Esophagus muscularis mucosa (tissue), 4 donors: ENCODE measurements at regions not wholly inside any gene's neighbourhood (a gene's known extent, or its start where the extent isn't known, plus 50 kb on each side); places are given as distances from the start of the nearest gene placed in this dataset.

Source experiments
- DNase-seq: peaks from one replicate; pipeline ENCODE4 v3.0.0-alpha.2; 2017; ENCODE audit errors: extremely low spot score
- H3K27ac ChIP-seq, 4 donors: fragments of 200-600 bp; sonication (generic); replicated peaks in 1 of 4; 1 replicate in 3 of 4; 2 replicates in 1 of 4; pipeline ENCODE4 v1.5.1; 2016 to 2019; ENCODE audit warnings: mild to moderate bottlenecking in 1 of 4
- H3K27me3 ChIP-seq, 4 donors: fragments of 200-600 bp; sonication (generic); one replicate each; pipeline versions ENCODE4 v1.5.1 to v1.6.0; 2016 to 2019
- H3K36me3 ChIP-seq, 4 donors: fragments of 200-600 bp; sonication (generic); one replicate each; pipeline ENCODE4 v1.5.1; 2016 to 2019
- H3K4me1 ChIP-seq, 4 donors: fragments of 200-600 bp; sonication (generic); one replicate each; pipeline ENCODE4 v1.5.1; 2016 to 2019
- H3K4me3 ChIP-seq, 4 donors: fragments of 200-600 bp; sonication (generic); 1 replicate in 2 of 4; 2 replicates in 2 of 4; pipeline ENCODE4 v1.5.1; 2016 to 2019; ENCODE audit warnings: mild to moderate bottlenecking in 4 of 4, moderate library complexity in 1 of 4
- H3K9me3 ChIP-seq, 4 donors: fragments of 200-600 bp; sonication (generic); 1 replicate in 3 of 4; 2 replicates in 1 of 4; pipeline ENCODE4 v1.5.1; 2016 to 2019
- EP300 ChIP-seq: sonication (generic); formaldehyde crosslinking; IDR thresholded peaks from one replicate; pipeline ENCODE4 v1.6.1; 2017; ENCODE audit warnings: antibody characterized with exemption
- POLR2A ChIP-seq: fragments of 450-650 bp; IDR thresholded peaks from one replicate; pipeline ENCODE4 v1.6.1; 2017; ENCODE audit warnings: antibody characterized with exemption, moderate library complexity, mild to moderate bottlenecking, low read depth
- POLR2AphosphoS5 ChIP-seq, 2 donors: sonication (generic); formaldehyde crosslinking; IDR thresholded peaks; one replicate each; pipeline ENCODE4 v1.6.1; 2017; ENCODE audit warnings: antibody characterized with exemption in 2 of 2
- WGBS: methylation state at CpG from one replicate; pipeline ENCODE4 v1.1.5; 2018; 5-methylcytosine and 5-hydroxymethylcytosine counted together
- intact Hi-C: fragments of 100-400 bp; cut with DNase I; formaldehyde crosslinking; loops from one replicate; pipeline ENCODE4 v1.15.1; 2023
- TF ChIP-seq, protein P1 (sequence below), 3 experiments: fragments of 200-600 bp in 2 of 3; fragments of 450-650 bp in 1 of 3; sonication (generic) in 2 of 3; IDR thresholded peaks; one replicate each; pipeline ENCODE4 v1.5.1; 2017 to 2019; ENCODE audit warnings: antibody characterized with exemption in 3 of 3, mild to moderate bottlenecking in 2 of 3, moderate library complexity in 1 of 3

DNA sequence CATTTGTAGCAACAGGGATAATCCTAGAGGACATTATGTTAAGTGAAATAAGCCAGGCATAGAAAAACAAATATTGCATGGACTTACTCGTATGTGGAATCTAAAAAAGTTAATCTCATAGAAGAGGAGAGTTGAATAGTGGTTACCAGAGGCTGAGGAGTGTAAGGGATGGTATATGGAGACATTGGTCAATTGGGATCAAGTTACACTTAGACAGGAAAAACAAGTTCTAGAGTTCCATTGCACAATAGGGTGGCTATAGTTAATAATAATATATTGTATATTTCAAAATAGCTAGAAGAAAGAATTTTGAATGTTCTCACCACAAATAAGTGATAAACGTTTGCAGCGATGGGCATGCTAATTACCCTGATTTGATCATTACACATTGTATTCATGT lies 354.6 kb downstream of the SEC16B start:
- peaks cover 0 to 1% (median under 1%) of the 10 kb centered on the region in 4 donors for H3K4me1 ChIP-seq
- 85% methylated on average over 3 of the region's 3 CpGs for WGBS

DNA sequence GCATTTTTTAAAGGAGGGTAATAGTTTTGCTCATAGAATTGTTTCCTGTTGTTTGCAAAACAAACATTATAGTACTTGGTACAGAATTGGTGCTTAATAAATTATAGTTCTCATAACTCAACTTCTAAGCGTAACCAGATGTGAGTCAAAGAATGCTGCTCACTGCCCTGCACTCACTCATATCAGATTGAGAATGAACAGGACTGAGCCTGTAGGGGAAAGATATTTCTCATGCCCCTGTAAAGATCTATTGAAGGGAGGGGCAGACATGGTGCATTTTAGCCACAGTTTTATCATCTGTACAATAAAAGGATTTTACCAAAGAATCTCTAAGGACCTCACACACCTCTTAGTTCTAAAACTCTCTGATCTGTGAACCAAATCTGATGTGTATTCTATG lies 358.5 kb downstream of the SEC16B start:
- Histone ChIP-seq H3K4me1 (no peaks in the 10 kb centered on the region), H3K27me3 (no peaks in the 10 kb centered on the region), H3K36me3 (no peaks in the 10 kb centered on the region), H3K27ac (no peak overlapping the region), H3K4me3 (no peak overlapping the region), H3K9me3 (no peaks in the 10 kb centered on the region)
- TF ChIP-seq EP300 (no peak), POLR2AphosphoS5 (IDR thresholded peaks at IDR 0.05) (no peak), POLR2A (no peak)
- TF ChIP-seq, protein P1, sequence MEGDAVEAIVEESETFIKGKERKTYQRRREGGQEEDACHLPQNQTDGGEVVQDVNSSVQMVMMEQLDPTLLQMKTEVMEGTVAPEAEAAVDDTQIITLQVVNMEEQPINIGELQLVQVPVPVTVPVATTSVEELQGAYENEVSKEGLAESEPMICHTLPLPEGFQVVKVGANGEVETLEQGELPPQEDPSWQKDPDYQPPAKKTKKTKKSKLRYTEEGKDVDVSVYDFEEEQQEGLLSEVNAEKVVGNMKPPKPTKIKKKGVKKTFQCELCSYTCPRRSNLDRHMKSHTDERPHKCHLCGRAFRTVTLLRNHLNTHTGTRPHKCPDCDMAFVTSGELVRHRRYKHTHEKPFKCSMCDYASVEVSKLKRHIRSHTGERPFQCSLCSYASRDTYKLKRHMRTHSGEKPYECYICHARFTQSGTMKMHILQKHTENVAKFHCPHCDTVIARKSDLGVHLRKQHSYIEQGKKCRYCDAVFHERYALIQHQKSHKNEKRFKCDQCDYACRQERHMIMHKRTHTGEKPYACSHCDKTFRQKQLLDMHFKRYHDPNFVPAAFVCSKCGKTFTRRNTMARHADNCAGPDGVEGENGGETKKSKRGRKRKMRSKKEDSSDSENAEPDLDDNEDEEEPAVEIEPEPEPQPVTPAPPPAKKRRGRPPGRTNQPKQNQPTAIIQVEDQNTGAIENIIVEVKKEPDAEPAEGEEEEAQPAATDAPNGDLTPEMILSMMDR (IDR thresholded peaks at IDR 0.05): no peak
- WGBS: 83% methylated on average over 1 of the region's 1 CpG
- DNase-seq: no peak
- intact Hi-C loops: no loop called here

More for the DNA sequence above, 354.6 kb downstream of the SEC16B start:
- no peak for DNase-seq
- H3K27ac ChIP-seq: no peak overlapping the region
- no peaks in the 10 kb centered on the region for H3K9me3 ChIP-seq
- no peaks in the 10 kb centered on the region for H3K27me3 ChIP-seq
- intact Hi-C loops: no loop called here
- no peaks in the 10 kb centered on the region for H3K36me3 ChIP-seq
- TF ChIP-seq, protein P1 (IDR thresholded peaks at IDR 0.05): no peak
- no peak for TF ChIP-seq POLR2AphosphoS5 (IDR thresholded peaks at IDR 0.05)
- no peak for TF ChIP-seq EP300
- no peak for TF ChIP-seq POLR2A
- H3K4me3 ChIP-seq: no peak overlapping the region

DNA sequence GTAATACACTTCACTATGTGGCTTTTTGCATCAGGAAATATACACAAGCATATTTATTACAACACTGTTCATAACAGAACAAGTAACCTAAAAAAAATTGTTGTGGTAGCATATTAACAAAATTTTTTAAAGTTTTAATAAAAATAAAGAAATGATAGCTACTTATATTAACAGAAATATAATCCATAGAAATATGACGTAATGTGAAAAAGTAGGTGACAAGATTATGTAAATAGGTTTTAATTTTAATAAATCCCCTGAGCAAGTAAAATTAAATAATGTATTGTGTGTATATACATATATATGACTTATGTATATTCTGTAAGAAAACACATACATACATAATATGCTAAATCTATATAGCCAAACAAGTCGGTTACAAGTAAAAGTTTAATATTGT lies 359.9 kb downstream of the SEC16B start:
- TF ChIP-seq, protein P1 (IDR thresholded peaks at IDR 0.05): no peak
- TF ChIP-seq POLR2AphosphoS5 (IDR thresholded peaks at IDR 0.05) (no peak), POLR2A (no peak), EP300 (no peak)
- no peaks in the 10 kb centered on the region for H3K36me3 ChIP-seq
- H3K27ac ChIP-seq: no peak overlapping the region
- intact Hi-C loops: no loop called here
- no peaks in the 10 kb centered on the region for H3K9me3 ChIP-seq
- no peak overlapping the region for H3K4me3 ChIP-seq
- no peak for DNase-seq
- H3K27me3 ChIP-seq: no peaks in the 10 kb centered on the region
- WGBS: 84% methylated on average over 2 of the region's 2 CpGs
- H3K4me1 ChIP-seq: no peaks in the 10 kb centered on the region

GRCh38 chr1:177600936-177601335 lies 368.9 kb downstream of the SEC16B start:
- no peak for TF ChIP-seq EP300
- TF ChIP-seq, protein P1 (IDR thresholded peaks at IDR 0.05): no peak
- no peak for TF ChIP-seq POLR2A
- no peak for TF ChIP-seq POLR2AphosphoS5 (IDR thresholded peaks at IDR 0.05)
- Histone ChIP-seq H3K4me3 (no peak overlapping the region), H3K27me3 (no peaks in the 10 kb centered on the region), H3K9me3 (no peaks in the 10 kb centered on the region), H3K27ac (no peak overlapping the region), H3K4me1 (no peaks in the 10 kb centered on the region), H3K36me3 (no peaks in the 10 kb centered on the region)
- peak; percentile 66 for DNase-seq
- WGBS: 73% methylated on average over 1 of the region's 1 CpG
- intact Hi-C loops: no loop called here

DNA sequence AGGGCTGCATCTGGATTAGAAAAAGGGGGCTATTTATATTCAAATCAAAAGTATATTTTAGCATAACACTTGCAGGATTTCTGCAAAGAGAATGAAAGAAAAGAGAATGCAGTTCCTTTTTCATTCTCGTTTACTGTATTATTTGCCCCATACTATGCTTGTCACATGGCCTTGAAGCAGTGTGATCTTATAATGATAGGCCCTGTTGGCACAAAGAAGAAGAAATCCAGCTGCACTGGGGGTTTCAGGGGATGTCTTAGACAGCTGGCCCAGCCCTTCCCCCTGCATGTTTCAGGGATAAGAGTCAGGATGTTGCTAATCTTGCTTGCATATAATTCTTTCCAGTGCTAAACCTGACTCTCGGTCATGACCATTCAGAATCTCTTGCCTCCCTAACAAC lies 369.5 kb downstream of the SEC16B start:
- WGBS: 44% methylated on average over 2 of the region's 2 CpGs

More for the DNA sequence above, 369.5 kb downstream of the SEC16B start:
- peak; percentile 60 for DNase-seq
- TF ChIP-seq, protein P1 (IDR thresholded peaks at IDR 0.05): no peak
- TF ChIP-seq EP300 (no peak), POLR2AphosphoS5 (IDR thresholded peaks at IDR 0.05) (no peak), POLR2A (no peak)
- Histone ChIP-seq H3K27me3 (no peaks in the 10 kb centered on the region), H3K4me3 (no peak overlapping the region), H3K4me1 (no peaks in the 10 kb centered on the region), H3K36me3 (no peaks in the 10 kb centered on the region), H3K27ac (no peak overlapping the region), H3K9me3 (no peaks in the 10 kb centered on the region)
- intact Hi-C loops: no loop called here
